ENCODE measurements at regions not wholly inside any gene's neighbourhood (a gene's known extent, or its start where the extent isn't known, plus 50 kb on each side); places are given as distances from the start of the nearest gene placed in this dataset.

GRCh38 chr2:51812138-51812866 lies 780.4 kb upstream of the NRXN1 start:
- TF ChIP-seq CHD4 (IDR thresholded peaks at IDR 0.05; ENCODE audit: borderline replicate concordance): no peak
- TF ChIP-seq CTCF (IDR thresholded peaks at IDR 0.05): no peak
- no peak for TF ChIP-seq FOSB (CRISPR knock-in tag; IDR thresholded peaks at IDR 0.05)
- no peak for TF ChIP-seq ZC3H11A (IDR thresholded peaks at IDR 0.05)
- no peak for TF ChIP-seq POLR2A (IDR thresholded peaks at IDR 0.05; ENCODE audit: low read length)
- no peak for TF ChIP-seq NPAS2 (CRISPR knock-in tag; IDR thresholded peaks at IDR 0.05; ENCODE audit: borderline replicate concordance)

All from A549 (cell line).